HG02938 (cell line): ENCODE measurements at regions not wholly inside any gene's neighbourhood (a gene's known extent, or its start where the extent isn't known, plus 50 kb on each side); places are given as distances from the start of the nearest gene placed in this dataset.
"Not testable (repeated sequence)": the region's sequence is repeated elsewhere in the genome, so short reads cannot be mapped to it uniquely, and the experiment has no call there.

ENCODE experiments used
- ATAC-seq: cut with Tn5 transposase; IDR thresholded peaks from one replicate; pipeline ENCODE4 v1.9.1; 2021; ENCODE audit warnings: mild to moderate bottlenecking, moderate library complexity; ENCODE audit not compliant: unreplicated experiment

DNA sequence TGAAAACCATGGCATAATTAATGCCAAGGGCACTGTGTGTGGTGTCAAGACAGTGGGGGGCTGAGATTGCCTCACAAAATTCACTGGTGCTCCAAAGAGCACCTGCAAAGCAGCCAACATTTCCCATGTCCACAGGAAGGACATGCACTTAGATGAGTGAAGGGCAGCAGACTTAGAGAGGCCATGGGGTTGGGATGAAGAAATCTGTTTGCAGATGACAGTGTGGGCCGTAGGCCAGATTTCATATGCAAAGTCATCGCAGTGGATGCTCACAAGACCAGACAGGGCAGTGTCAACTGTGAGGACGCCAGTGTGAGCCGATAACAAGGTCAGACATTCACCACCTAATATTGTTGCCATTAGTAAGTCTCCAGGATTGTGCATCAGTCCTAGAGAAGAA, 773.4 kb downstream of the EFNB2 start:
- no peak for ATAC-seq

GRCh38 chr13:105758918-105759860, 776.3 kb downstream of the EFNB2 start:
- ATAC-seq: no peak

- no peak for ATAC-seq
Observed at GRCh38 chr13:105740739-105741138, 794.7 kb downstream of the EFNB2 start.

- no peak for ATAC-seq
Observed at GRCh38 chr13:105737688-105738087, 797.8 kb downstream of the EFNB2 start.

- ATAC-seq: no peak
Observed at GRCh38 chr13:105735281-105735680, 800.2 kb downstream of the EFNB2 start.

GRCh38 chr13:105732806-105733529, 802.5 kb downstream of the EFNB2 start:
- ATAC-seq: no peak

DNA sequence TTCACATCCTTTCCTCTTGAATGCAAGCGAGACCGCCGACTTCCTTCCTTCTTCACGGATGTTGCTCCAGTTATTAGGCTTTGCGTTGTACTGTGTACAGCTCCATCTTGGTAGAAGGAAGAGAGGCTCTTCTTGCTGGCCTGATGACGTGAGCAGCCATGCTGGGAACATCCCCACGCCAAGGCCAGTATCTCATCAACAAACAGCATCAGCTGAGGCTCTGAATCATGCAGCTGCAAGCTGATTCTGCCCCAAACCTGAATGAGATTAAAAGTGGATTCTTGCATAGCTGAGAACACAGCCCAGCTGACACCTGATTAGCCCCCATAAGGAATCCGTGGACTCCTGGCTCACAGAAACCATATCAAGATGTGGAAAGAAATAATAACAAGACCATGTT, 809.6 kb downstream of the EFNB2 start:
- no peak for ATAC-seq

DNA sequence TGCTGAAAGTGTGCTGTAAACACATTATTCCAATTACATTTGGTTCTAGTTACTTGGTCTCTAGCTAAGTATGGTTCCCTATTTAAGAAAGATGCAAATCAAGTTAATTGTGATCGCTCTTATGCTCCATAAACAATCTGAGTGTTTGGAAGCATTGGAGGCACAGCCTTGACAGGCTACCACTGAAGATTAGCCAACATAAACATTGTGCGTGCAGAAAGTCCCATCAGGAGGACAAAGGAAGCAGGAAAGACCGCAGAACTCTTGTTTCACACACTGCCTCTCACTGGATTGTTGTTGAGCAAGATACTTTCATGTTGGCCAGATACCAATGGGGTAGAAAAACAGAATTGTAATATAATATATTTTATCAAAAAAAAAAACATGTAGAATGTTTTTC, 814.4 kb downstream of the EFNB2 start:
- ATAC-seq: no peak

DNA sequence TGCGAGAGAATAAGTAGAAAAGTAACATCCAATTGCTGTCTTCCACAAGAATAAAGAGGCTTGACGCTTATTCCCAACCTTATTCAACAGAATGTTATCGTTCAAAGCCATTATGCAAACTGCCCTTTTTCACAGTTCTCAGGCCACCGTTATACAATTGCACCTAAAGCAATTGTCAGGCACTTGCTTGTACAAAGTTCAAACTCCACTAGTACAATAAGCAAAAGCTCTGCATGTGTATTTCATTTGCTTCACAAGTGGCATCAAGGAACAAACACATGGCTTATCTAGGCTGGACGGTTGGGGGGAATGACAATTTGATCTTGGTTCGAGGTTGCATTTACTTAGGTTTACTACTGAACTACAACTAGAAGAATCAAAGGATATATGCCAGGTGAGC, 815.6 kb downstream of the EFNB2 start:
- no peak for ATAC-seq

GRCh38 chr13:105709181-105709580, 826.3 kb downstream of the EFNB2 start:
- no peak for ATAC-seq

- ATAC-seq: no peak
Observed at GRCh38 chr13:105703843-105704242, 831.6 kb downstream of the EFNB2 start.

GRCh38 chr13:105702441-105702840, 833.0 kb downstream of the EFNB2 start:
- ATAC-seq: no peak

- no peak for ATAC-seq
Observed at GRCh38 chr13:105692769-105693168, 842.7 kb downstream of the EFNB2 start.

GRCh38 chr13:105684216-105684615, 851.2 kb downstream of the EFNB2 start:
- no peak for ATAC-seq

DNA sequence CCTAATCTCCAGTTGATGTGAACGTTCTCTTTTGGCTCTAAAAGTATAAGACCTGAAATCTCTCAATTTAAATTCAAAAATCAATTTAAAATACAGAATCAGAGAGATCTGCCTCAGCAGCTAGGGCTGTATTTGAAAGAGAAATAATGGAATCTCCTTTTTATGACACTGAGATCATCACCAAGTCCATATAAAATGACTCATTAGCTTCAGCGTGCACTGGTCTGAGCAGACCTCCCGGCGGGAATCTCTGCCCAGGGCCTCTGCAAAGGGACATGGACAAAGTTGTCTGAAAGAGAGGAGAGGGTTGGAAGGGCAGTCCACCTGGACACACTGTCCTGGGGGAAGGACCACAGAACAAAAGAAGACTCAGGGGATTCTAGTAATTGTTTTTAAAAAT, 855.6 kb downstream of the EFNB2 start:
- ATAC-seq: no peak

DNA sequence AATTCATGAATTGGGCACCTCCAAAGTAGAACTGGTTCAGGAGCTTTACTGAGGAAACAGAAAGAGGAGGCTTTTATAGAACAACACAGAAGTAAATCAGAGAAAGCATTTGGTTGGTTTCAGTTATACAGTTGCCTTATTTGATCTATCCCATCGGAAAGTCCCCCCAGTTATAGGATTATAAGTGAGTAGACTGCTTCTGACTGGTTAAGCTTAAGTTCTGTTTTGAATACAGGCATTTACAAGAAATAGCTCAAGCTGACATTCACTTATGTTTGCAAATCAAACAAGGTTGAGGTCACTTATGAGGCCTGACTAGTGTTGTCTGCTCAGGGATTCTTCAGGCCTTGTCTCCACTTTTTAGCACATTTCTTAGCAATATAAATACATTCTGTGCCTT, 857.4 kb downstream of the EFNB2 start:
- no peak for ATAC-seq

DNA sequence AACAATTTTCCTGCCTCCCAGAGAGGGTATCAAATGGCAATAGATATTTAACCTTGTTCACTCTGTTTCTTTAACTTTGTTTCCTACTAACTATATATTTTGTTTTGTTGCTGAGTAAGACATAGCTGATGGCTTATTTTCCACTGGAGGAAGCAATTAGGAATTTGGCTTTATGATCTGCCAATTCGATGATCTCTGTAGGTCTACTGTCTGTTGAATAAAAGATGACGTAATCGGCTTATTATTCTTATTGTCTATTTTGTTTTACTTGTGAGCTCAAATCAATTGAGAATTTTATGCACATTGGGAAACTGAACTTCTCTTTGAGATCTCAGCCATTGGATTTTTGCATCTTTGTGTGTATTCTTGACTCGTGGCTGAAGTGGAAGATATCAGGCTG, 862.6 kb downstream of the EFNB2 start:
- no peak for ATAC-seq

DNA sequence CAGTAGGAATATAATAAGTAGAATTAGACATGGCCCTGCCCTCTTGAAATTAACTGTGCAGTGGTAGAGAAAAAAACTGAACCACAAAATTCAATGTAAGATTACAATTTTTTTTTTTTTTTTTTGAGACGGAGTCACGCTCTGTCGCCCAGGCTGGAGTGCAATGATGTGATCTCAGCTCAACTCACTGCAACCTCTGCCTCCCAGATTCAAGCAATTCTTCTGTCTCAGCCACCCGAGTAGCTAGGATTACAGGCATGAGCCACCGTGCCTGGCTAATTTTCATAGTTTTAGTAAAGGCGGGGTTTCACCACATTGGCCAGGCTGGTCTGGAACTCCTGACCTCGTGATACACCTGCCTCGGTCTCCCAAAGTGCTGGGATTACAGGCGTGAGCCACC, 864.3 kb downstream of the EFNB2 start:
- not testable (repeated sequence) for ATAC-seq

DNA sequence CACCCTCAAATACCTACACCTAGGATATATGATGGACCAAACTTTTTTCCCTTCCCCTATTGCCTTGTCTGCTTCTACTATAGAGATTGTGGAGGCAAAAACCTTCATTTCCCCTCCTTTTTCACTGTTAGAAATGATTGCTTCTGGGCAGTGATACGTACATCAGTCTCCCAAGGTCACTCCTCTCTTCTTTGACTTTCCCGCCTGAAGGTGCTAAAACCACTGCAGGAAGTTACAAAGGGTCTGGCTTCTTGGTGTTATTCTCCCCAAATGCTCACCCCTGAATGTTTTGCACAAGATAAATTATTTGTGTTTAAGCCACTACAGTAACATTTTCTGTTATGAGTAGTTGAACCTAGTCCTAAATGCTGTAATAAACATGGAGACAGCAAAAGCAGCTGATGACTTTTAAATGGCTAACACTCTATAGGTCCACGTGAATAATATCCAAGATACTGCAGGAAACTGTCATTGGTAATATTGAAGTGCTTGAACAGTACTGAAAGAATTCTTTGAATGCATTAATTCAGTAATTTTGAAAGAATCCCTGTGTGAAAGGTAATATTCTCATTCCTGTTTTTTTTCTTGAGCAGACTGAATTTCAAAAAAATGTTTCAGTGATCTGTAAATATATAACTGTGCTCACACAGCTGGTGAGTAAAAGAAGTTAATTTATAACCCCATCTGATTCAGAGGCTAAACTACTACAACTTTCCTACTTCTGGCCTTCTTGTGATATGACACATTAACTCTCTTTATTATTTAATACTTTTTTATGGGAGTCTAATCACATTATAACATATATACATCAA, 865.1 kb downstream of the EFNB2 start:
- peak; percentile 65 for ATAC-seq

GRCh38 chr13:105665284-105665683, 870.2 kb downstream of the EFNB2 start:
- ATAC-seq: no peak

- ATAC-seq: no peak
Observed at GRCh38 chr13:105663182-105663581, 872.3 kb downstream of the EFNB2 start.
